Stimulated activated memory B cell treated with anti-CD40 and anti-IgM and Interleukin-4, amounts not matched to agents 10 μg/mL and 1 μg/mL and 100 μg/mL, for 72 hours (primary cell): ENCODE measurements at regions not wholly inside any gene's neighbourhood (a gene's known extent, or its start where the extent isn't known, plus 50 kb on each side); places are given as distances from the start of the nearest gene placed in this dataset.

Experiments used
- ATAC-seq: fragments of 150-1000 bp; cut with Tn5 transposase; 2 replicates; pipeline ENCODE4 v1.10.0; 2021
- H3K27ac Mint-ChIP-seq: one replicate; pipeline ENCODE4 v1.8.0; 2022; ENCODE audit warnings: mild to moderate bottlenecking, mixed read lengths
- H3K27me3 Mint-ChIP-seq: one replicate; pipeline ENCODE4 v1.8.0; 2022; ENCODE audit warnings: mixed read lengths
- H3K36me3 Mint-ChIP-seq: one replicate; pipeline ENCODE4 v1.8.0; 2022; ENCODE audit warnings: mixed read lengths
- H3K4me1 Mint-ChIP-seq: one replicate; pipeline ENCODE4 v1.8.0; 2022; ENCODE audit warnings: mixed read lengths
- H3K4me3 Mint-ChIP-seq: one replicate; pipeline ENCODE4 v1.8.0; 2022; ENCODE audit warnings: mild to moderate bottlenecking, moderate library complexity, mixed read lengths
- H3K9me3 Mint-ChIP-seq: one replicate; pipeline ENCODE4 v1.8.0; 2022; ENCODE audit warnings: mixed read lengths

DNA sequence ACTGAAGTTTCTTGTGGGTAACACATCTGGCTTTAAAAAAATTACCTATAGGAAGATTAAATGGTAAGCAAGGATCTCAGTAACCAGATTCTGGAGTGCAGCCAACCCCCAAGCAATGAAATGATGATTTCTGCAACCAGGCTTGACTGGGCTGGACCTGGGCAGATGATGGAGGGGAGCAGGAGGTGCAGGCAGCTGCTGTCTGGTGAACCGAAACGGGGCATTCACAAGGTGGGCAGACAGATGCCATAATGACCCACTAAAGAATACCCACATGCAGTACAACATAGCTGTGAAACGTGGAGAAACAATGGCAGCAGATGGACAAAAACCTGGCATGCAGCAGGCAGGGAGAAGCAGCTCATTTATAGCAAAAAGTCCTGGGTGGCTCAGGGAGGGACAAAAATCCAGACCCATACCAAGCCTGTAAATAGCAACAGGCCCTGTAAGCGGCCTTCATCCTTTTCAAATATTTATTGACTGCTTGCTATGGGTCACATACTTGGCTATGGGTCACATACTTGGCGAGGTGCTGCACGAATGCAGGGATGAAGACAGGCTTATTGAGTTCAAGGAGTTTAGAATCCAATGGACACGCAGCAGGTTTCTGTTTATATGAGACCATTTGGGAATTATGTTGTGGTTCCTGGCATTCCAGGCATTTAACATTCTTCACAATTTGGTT lies 244.7 kb downstream of the HRH4 start:
- H3K27me3 Mint-ChIP-seq: peaks cover 9% of the 10 kb centered on the region
- no peak overlapping the region for H3K4me3 Mint-ChIP-seq
- no peaks in the 10 kb centered on the region for H3K4me1 Mint-ChIP-seq
- no peak for ATAC-seq
- H3K27ac Mint-ChIP-seq: no peak overlapping the region
- no peaks in the 10 kb centered on the region for H3K36me3 Mint-ChIP-seq
- peaks cover 5% of the 10 kb centered on the region for H3K9me3 Mint-ChIP-seq

DNA sequence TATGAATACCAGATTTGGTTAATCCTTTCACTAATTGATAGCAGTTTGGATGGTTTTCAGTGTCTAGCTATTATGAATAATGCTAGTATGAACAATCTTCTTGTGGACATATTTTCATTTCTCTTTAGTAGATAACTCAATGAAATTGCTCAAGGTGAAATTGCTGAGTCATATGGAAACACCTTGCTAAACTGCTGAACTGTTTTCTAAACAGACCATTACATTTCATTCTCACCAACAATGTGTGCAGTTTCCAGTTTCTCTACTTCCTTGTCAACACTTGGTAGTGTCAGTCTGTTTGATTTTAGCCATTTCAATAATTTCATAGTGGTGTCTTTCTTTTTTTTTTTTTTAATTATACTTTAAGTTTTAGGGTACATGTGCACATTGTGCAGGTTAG lies 250.0 kb downstream of the HRH4 start:
- Mint-ChIP-seq H3K36me3 (no peaks in the 10 kb centered on the region), H3K9me3 (peaks cover 3% of the 10 kb centered on the region), H3K4me3 (no peak overlapping the region), H3K27me3 (no peaks in the 10 kb centered on the region), H3K4me1 (no peaks in the 10 kb centered on the region), H3K27ac (no peak overlapping the region)
- no peak for ATAC-seq

DNA sequence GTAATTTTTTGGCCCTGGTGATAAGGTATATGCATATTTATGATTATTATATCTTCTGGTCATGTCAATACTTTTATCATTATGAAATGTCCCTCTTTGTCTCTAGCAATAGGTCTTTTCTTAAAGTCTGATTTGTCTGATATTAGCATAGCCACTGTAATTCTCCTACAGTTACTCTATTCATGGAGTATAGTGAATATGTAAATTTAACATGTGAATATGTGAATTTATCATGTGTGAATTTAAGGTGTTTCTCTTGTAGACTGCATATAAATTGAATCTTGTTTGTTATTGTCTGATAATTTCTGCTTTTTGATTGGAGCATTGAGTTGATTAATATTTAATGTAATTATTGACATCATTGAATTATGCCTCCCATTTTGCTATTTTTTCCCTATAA lies 259.4 kb downstream of the HRH4 start:
- Mint-ChIP-seq H3K27ac (no peak overlapping the region), H3K9me3 (no peaks in the 10 kb centered on the region), H3K4me3 (no peak overlapping the region), H3K4me1 (no peaks in the 10 kb centered on the region), H3K36me3 (no peaks in the 10 kb centered on the region), H3K27me3 (peaks cover 21% of the 10 kb centered on the region)
- no peak for ATAC-seq

DNA sequence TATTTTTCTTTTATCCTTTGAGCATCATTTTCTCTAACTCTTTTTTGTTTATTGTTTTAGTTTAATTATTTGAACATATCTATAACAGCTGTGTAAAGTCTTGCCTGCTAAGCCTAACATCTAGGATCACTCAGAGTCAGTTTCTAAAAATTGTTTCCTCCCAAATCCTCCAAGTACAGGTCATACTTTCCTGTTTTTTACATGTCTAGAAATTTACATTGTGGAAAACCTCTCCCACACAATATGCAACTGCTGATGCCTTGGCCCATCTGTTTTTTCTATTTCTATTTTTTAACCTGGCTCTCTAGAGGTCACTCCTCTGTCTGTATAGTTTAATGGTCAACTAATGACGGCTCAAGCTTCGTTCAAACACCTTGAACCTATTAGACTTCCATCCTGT lies 261.0 kb downstream of the HRH4 start:
- Mint-ChIP-seq H3K27ac (no peak overlapping the region), H3K36me3 (no peaks in the 10 kb centered on the region), H3K4me1 (no peaks in the 10 kb centered on the region), H3K27me3 (peaks cover 21% of the 10 kb centered on the region), H3K9me3 (no peaks in the 10 kb centered on the region), H3K4me3 (no peak overlapping the region)
- ATAC-seq: no peak

DNA sequence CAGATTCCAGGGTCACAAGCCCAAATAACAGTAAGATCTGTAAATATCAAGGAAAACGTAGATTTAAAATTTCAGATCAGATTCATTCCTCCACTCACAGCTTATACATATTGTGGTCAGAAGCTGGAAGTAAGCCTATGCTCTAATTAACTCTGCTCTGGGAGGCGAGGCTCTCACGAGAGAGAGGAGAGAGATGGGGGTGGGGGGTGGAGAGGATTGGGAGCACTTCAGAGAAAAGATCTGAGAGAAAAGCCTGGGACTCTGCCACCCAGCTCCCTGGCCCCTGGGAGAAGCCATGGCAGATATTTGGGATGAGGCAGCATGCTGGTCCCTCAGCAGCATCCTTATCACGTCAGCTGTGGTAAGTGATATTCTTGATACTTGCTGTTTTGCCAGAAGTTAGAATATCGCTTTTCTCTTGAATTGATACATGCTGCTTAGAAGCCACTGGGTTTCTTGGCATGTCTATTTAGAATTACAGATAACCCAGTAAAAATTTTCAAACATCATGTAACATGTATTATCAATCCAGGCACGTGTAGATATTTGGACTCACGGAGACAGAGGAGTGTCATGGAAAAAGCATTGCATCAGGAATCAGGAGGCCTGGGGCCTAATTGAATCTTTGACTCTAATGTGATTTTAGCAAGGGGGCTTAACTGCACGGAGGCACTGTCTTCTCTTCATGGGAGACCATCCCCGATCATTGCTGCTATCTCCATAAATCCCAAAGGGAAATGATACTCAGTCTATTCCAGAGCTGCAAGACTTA lies 265.4 kb downstream of the HRH4 start:
- ATAC-seq: no peak
- Mint-ChIP-seq H3K27ac (no peak overlapping the region), H3K4me3 (no peak overlapping the region), H3K36me3 (no peaks in the 10 kb centered on the region), H3K9me3 (no peaks in the 10 kb centered on the region), H3K4me1 (no peaks in the 10 kb centered on the region), H3K27me3 (peaks cover 28% of the 10 kb centered on the region)

DNA sequence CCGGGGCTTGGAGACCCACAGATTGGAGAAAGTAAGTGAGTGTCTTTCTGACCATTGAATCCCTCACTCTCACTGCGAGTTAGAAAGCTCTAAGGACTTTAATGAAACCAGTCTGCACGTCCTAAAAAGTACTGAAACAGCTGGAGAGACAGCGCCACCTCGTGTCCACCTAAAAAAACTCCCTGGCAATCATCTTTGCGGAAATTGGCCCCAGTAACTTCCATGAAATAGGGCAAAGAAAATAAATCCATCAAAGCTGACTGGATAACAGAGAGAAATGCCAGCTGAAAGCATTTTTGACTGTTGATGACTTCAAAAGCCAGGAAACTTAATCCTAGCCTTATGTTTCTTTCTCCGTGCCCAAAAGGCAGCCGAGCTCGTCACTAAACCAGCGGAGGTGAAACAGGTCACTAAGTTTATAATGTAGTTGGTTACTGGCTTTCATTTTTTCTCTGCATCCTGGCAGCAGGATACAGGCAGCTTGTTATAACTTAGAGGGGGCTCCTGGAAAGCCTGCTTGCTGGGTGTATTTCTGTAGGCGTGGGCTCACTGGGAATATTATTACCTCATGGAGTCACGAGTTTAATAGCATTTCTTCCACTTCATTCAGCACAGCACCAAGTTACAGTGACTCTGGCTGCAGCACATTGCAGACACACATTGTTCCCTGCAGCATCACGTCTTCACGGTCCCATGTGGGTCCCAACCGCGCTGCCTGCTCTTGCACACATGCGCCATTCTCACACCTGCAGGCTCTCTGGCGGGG lies 266.5 kb downstream of the HRH4 start:
- no peak overlapping the region for H3K4me3 Mint-ChIP-seq
- ATAC-seq: no peak
- H3K27ac Mint-ChIP-seq: no peak overlapping the region
- no peaks in the 10 kb centered on the region for H3K36me3 Mint-ChIP-seq
- no peaks in the 10 kb centered on the region for H3K4me1 Mint-ChIP-seq
- H3K9me3 Mint-ChIP-seq: no peaks in the 10 kb centered on the region
- H3K27me3 Mint-ChIP-seq: peaks cover 21% of the 10 kb centered on the region

DNA sequence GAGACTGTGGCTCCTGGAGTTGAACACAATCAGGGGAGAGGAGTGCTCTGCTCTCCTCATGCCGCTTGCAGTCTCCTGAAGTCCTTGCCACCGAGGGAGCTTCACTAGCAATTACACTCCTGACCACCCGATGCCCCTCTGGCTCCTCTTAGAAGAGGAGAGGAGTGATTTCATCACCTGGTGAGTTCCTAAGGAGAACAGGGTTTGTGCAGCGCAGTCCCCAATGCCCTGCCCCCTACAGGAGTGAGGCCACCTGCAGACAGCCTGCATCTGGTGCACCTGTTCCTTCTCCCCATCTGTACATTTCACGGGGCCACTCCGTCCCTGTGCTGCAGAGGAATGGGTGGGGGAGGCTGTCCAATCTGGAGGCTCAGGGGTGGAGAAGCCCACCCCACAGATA lies 267.2 kb downstream of the HRH4 start:
- Mint-ChIP-seq H3K4me1 (no peaks in the 10 kb centered on the region), H3K9me3 (no peaks in the 10 kb centered on the region), H3K27ac (no peak overlapping the region), H3K4me3 (no peak overlapping the region), H3K36me3 (no peaks in the 10 kb centered on the region), H3K27me3 (peaks cover 21% of the 10 kb centered on the region)
- ATAC-seq: no peak

DNA sequence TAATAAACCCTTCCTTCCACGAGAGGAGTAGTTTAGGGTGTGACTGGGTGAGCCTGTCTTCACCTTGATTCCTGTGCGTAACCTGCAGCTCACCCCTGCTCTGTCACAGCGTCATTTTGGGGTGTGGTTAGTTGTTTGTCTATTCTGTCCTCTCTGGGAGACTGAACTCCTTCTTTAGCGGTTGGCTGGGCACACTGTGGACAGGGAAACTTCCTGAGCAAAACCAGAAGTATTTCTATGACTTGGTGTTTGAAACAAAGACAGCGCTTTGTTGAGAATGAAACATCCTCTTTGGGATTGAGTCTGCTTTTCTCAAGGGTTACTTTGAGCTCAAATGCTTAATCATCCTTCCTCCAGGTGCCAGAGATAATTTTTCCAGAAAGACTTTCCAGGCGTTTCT lies 270.7 kb downstream of the HRH4 start:
- no peaks in the 10 kb centered on the region for H3K9me3 Mint-ChIP-seq
- no peaks in the 10 kb centered on the region for H3K36me3 Mint-ChIP-seq
- no peak for ATAC-seq

DNA sequence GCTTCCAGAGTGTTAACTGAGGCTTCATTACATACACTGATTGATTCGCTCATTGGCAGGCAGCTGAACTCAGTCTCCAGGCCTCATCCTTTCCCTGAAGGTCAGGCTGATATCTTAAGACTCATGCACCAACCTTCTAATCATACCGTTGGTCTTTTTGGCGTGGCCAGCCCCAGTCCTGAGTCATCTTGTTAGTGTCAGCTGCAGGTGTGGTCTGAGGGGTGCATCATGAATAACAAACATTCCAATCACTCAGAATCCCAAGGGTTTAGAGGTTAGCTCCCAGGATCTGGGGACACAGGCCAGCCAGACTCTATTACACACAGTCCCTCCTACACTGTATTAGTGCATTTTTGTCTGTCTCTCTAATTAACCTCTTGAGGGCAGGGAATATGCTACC lies 271.5 kb downstream of the HRH4 start:
- Mint-ChIP-seq H3K27me3 (peaks cover 9% of the 10 kb centered on the region), H3K36me3 (no peaks in the 10 kb centered on the region), H3K9me3 (no peaks in the 10 kb centered on the region), H3K4me1 (no peaks in the 10 kb centered on the region), H3K4me3 (no peak overlapping the region), H3K27ac (no peak overlapping the region)
- no peak for ATAC-seq

More for the DNA sequence above, 270.7 kb downstream of the HRH4 start:
- no peak overlapping the region for H3K27ac Mint-ChIP-seq
- peaks cover 9% of the 10 kb centered on the region for H3K27me3 Mint-ChIP-seq
- H3K4me3 Mint-ChIP-seq: no peak overlapping the region
- H3K4me1 Mint-ChIP-seq: no peaks in the 10 kb centered on the region

DNA sequence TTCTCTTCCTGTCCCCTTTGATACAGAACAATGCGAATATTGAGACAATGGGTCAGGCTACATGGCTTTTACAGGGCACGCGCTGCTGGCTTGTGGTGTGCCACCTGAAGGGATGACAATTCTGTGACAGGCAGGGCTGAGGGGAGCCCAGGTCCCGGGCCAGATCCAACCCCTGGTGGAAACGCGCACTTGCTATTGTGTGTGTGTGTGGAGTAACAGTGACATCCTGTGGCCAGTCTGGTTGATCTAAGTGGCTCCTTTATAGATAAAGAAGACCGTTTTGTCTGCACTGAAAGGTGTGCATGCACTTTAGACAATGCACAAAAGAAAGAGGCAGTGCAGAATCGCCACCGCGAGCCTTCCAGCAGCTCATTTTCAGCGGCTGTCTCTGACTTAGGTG lies 273.6 kb downstream of the HRH4 start:
- no peak for ATAC-seq
- no peaks in the 10 kb centered on the region for H3K9me3 Mint-ChIP-seq
- no peak overlapping the region for H3K27ac Mint-ChIP-seq
- H3K27me3 Mint-ChIP-seq: peaks cover 9% of the 10 kb centered on the region
- H3K36me3 Mint-ChIP-seq: no peaks in the 10 kb centered on the region
- no peak overlapping the region for H3K4me3 Mint-ChIP-seq
- H3K4me1 Mint-ChIP-seq: no peaks in the 10 kb centered on the region

DNA sequence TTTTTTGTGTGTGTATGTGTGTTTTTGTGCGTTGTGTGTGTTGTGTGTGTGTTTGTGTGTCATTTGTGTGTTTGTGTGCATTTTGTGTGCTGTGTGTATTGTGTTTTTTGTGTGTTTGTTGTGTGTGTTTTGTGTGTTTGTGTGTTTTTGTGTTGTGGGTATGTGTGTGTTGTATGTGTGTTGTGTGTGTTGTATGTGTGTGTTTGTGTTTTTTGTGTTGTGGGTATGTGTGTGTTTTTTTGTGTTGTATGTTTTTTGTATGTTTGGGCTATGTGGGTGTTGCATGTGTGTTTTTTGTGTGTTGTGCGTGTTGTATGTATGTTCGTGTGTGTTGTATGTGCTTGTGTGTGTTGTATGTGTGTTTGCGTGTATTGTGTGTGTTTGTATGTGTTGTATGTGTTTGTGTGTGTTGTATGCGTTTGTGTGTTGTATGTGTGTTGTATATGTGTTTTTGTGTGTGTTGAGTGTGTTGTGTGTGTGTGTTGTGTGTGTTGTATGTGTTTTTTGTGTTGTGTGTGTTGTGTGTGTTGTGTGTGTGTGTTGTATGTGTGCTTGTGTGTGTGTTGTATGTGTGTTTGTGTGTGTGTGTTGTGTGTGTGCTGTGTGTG lies 275.3 kb downstream of the HRH4 start:
- no peak for ATAC-seq
- no peaks in the 10 kb centered on the region for H3K27me3 Mint-ChIP-seq
- no peaks in the 10 kb centered on the region for H3K36me3 Mint-ChIP-seq
- H3K9me3 Mint-ChIP-seq: peaks cover 3% of the 10 kb centered on the region
- no peaks in the 10 kb centered on the region for H3K4me1 Mint-ChIP-seq
- H3K27ac Mint-ChIP-seq: no peak overlapping the region
- no peak overlapping the region for H3K4me3 Mint-ChIP-seq

DNA sequence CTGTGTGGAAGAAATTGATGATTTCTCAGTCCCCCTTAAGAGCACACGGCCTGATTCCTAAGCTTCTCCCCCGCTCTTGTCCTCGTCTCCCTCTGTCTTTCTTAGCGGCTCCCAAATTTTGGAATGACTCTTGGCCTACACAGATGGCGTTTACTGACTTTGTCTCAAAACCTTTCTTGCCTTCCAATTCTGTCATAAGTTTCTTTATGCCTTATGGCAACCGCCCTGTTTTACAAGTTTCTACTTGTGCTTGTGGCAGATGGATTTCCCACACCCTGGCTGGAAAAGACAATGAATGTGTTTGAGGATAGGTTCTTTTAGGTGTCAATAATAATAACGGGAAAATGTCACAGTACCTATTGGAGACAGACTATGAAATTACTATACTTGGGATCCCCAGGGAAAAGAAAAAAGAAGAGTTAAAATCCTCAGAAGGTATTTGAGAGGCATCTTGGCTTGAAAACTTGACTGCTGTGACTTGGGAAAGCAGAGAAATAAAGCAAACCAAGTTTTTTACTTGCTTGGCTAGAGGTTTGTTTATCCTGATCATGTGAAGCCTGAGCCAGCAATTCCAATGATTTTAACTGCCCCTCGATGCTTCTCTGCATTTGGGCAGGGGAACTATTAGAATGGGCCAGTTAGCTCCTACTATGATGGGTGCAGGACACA lies 276.4 kb downstream of the HRH4 start:
- Mint-ChIP-seq H3K9me3 (peaks cover 3% of the 10 kb centered on the region), H3K4me3 (no peak overlapping the region), H3K36me3 (no peaks in the 10 kb centered on the region), H3K27ac (no peak overlapping the region), H3K27me3 (no peaks in the 10 kb centered on the region), H3K4me1 (no peaks in the 10 kb centered on the region)
- ATAC-seq: no peak

DNA sequence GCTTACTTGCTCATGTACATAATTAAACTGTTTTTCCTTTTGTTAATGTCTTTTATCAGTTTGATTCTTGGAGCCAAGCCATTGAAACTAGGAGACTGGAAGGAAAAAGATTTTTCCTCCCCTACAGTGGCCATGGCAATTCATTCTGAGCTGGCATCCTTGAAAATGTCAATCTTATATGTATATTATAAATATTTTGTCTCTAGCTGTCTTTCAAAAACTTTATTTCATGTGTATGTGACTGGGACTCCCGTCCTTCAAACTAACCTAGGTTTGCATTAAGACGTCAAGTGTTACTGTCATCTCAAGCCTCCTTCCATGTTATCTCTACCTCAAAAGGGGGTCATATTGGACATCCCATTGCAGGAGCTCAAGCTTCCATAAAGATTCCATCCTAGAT lies 280.4 kb downstream of the HRH4 start:
- no peak for ATAC-seq
- Mint-ChIP-seq H3K27ac (no peak overlapping the region), H3K4me3 (no peak overlapping the region), H3K9me3 (peaks cover 3% of the 10 kb centered on the region), H3K4me1 (no peaks in the 10 kb centered on the region), H3K36me3 (no peaks in the 10 kb centered on the region), H3K27me3 (no peaks in the 10 kb centered on the region)

DNA sequence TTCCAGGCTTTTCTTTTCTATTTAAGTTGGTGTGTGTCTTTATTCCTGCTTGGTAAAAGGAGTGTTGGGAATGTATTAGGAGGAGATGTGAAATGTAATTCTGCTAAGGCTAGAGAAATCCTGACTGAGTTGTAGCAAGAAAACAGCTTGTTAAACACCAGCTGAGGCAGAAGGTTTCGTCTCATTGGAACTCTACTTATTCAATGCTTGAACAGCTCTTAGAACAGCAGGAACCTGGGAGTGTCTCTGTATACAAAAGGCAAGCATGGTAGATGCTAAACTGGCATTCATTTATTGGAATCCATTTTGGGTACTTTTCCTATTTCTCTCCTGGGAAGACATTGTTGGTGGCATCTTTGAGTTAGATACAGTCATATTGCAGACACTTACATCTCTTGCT lies 280.9 kb downstream of the HRH4 start:
- Mint-ChIP-seq H3K27me3 (no peaks in the 10 kb centered on the region), H3K4me3 (no peak overlapping the region), H3K9me3 (peaks cover 3% of the 10 kb centered on the region), H3K4me1 (no peaks in the 10 kb centered on the region), H3K27ac (no peak overlapping the region), H3K36me3 (no peaks in the 10 kb centered on the region)
- ATAC-seq: no peak
